ENCODE measurements at regions not wholly inside any gene's neighbourhood (a gene's known extent, or its start where the extent isn't known, plus 50 kb on each side); places are given as distances from the start of the nearest gene placed in this dataset.

GRCh38 chr7:85815526-85815925, 628.7 kb upstream of the SEMA3D start:
- Histone ChIP-seq H3K36me3 (ENCODE audit: control insufficient read depth in 4 of 4, insufficient read depth in 4 of 4, low read length in 4 of 4) (no peaks in the 10 kb centered on the region), H3K9ac (ENCODE audit: insufficient read depth in 1 of 2, low read length in 2 of 2) (no peak overlapping the region), H3K4me3 (no peak overlapping the region), H3K27me3 (ENCODE audit: control insufficient read depth in 3 of 3, insufficient read depth in 3 of 3, low read length in 2 of 3) (no peaks in the 10 kb centered on the region), H3K4me1 (ENCODE audit: control insufficient read depth in 5 of 5, insufficient read depth in 5 of 5, low read length in 5 of 5) (peaks cover 0 to 6% (median 0%) of the 10 kb centered on the region in 5 donors), H3K9me3 (ENCODE audit: control insufficient read depth in 4 of 4, insufficient read depth in 3 of 4, low read length in 3 of 4) (no peaks in the 10 kb centered on the region), H3K27ac (ENCODE audit: low read depth in 1 of 2, low read length in 1 of 2) (no peak overlapping the region)
- ATAC-seq (ENCODE audit: insufficient read depth, low FRiP score), result no peak
- peak in 1 of 3 donors; percentile 41 for DNase-seq
- TF ChIP-seq, protein P1, sequence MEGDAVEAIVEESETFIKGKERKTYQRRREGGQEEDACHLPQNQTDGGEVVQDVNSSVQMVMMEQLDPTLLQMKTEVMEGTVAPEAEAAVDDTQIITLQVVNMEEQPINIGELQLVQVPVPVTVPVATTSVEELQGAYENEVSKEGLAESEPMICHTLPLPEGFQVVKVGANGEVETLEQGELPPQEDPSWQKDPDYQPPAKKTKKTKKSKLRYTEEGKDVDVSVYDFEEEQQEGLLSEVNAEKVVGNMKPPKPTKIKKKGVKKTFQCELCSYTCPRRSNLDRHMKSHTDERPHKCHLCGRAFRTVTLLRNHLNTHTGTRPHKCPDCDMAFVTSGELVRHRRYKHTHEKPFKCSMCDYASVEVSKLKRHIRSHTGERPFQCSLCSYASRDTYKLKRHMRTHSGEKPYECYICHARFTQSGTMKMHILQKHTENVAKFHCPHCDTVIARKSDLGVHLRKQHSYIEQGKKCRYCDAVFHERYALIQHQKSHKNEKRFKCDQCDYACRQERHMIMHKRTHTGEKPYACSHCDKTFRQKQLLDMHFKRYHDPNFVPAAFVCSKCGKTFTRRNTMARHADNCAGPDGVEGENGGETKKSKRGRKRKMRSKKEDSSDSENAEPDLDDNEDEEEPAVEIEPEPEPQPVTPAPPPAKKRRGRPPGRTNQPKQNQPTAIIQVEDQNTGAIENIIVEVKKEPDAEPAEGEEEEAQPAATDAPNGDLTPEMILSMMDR (IDR thresholded peaks at IDR 0.05; ENCODE audit: control extremely low read depth, extremely low read depth), result no peak

DNA sequence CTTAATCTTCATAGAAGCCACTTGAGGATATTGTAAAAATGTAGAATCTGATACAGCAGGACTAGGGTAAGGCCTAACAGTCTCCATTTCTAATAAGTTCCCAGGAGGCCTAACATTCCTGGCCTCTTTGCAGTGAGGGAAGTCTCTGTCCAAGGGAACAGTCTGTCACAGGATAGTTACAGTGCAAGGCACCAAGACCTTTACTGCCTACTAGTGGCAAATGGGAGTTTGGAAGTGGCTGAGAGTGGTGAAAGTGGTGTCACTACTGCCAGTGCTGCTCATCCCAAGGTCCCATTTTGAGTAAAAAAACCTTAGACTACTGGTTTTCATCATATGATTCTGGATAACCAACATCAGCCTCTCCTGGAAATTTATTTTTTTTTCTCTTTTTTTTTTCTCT, 619.5 kb upstream of the SEMA3D start:
- H3K27ac ChIP-seq (ENCODE audit: low read depth in 1 of 2, low read length in 1 of 2), result no peak overlapping the region
- peaks cover 0 to 3% (median 0%) of the 10 kb centered on the region in 5 donors for H3K4me1 ChIP-seq (ENCODE audit: control insufficient read depth in 5 of 5, insufficient read depth in 5 of 5, low read length in 5 of 5)
- H3K9ac ChIP-seq (ENCODE audit: insufficient read depth in 1 of 2, low read length in 2 of 2), result no peak overlapping the region
- ATAC-seq (ENCODE audit: insufficient read depth, low FRiP score), result no peak
- H3K4me3 ChIP-seq, result no peak overlapping the region
- H3K36me3 ChIP-seq (ENCODE audit: control insufficient read depth in 4 of 4, insufficient read depth in 4 of 4, low read length in 4 of 4), result no peaks in the 10 kb centered on the region
- no peaks in the 10 kb centered on the region for H3K9me3 ChIP-seq (ENCODE audit: control insufficient read depth in 4 of 4, insufficient read depth in 3 of 4, low read length in 3 of 4)
- TF ChIP-seq, protein P1 (IDR thresholded peaks at IDR 0.05; ENCODE audit: control extremely low read depth, extremely low read depth), result no peak
- DNase-seq, result no peak
- H3K27me3 ChIP-seq (ENCODE audit: control insufficient read depth in 3 of 3, insufficient read depth in 3 of 3, low read length in 2 of 3), result no peaks in the 10 kb centered on the region

- Histone ChIP-seq H3K9me3 (ENCODE audit: control insufficient read depth in 4 of 4, insufficient read depth in 3 of 4, low read length in 3 of 4) (no peaks in the 10 kb centered on the region), H3K4me3 (no peak overlapping the region), H3K4me1 (ENCODE audit: control insufficient read depth in 5 of 5, insufficient read depth in 5 of 5, low read length in 5 of 5) (peaks cover 0 to 3% (median 0%) of the 10 kb centered on the region in 5 donors), H3K27me3 (ENCODE audit: control insufficient read depth in 3 of 3, insufficient read depth in 3 of 3, low read length in 2 of 3) (no peaks in the 10 kb centered on the region), H3K9ac (ENCODE audit: insufficient read depth in 1 of 2, low read length in 2 of 2) (no peak overlapping the region), H3K27ac (ENCODE audit: low read depth in 1 of 2, low read length in 1 of 2) (no peak overlapping the region), H3K36me3 (ENCODE audit: control insufficient read depth in 4 of 4, insufficient read depth in 4 of 4, low read length in 4 of 4) (no peaks in the 10 kb centered on the region)
- TF ChIP-seq, protein P1 (IDR thresholded peaks at IDR 0.05; ENCODE audit: control extremely low read depth, extremely low read depth), result no peak
- DNase-seq, result peak in 2 of 3 donors; percentile 43 to 75
- ATAC-seq (ENCODE audit: insufficient read depth, low FRiP score), result no peak
Observed at GRCh38 chr7:85805656-85806055, 618.8 kb upstream of the SEMA3D start.

DNA sequence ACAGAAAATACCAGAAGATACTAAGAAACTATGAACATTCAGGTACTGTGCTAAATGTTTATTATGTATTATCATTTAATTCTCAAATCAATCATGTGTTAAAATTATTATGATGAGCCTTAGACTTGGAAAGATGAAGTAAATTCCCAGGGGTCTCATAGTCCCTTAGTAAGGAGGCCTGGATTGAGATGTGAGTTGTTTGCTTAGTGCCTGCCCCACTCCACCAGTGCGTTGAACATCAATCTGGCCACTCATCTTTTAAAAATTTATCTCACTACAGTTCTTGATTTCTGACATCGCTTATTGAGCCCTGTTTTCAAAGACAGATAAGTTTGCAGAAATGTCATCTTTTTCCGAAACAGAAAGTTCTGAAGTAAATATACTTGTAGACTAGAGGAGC, 618.4 kb upstream of the SEMA3D start:
- peaks cover 0 to 3% (median 0%) of the 10 kb centered on the region in 5 donors for H3K4me1 ChIP-seq (ENCODE audit: control insufficient read depth in 5 of 5, insufficient read depth in 5 of 5, low read length in 5 of 5)
- no peak for ATAC-seq (ENCODE audit: insufficient read depth, low FRiP score)
- H3K27ac ChIP-seq (ENCODE audit: low read depth in 1 of 2, low read length in 1 of 2), result no peak overlapping the region
- 85 to 88% methylated on average over 3 of the region's 3 CpGs for WGBS, 2 donors
- peak in 1 of 3 donors; percentile 9 for DNase-seq
- H3K4me3 ChIP-seq, result no peak overlapping the region
- no peak overlapping the region for H3K9ac ChIP-seq (ENCODE audit: insufficient read depth in 1 of 2, low read length in 2 of 2)
- no peaks in the 10 kb centered on the region for H3K27me3 ChIP-seq (ENCODE audit: control insufficient read depth in 3 of 3, insufficient read depth in 3 of 3, low read length in 2 of 3)
- H3K36me3 ChIP-seq (ENCODE audit: control insufficient read depth in 4 of 4, insufficient read depth in 4 of 4, low read length in 4 of 4), result no peaks in the 10 kb centered on the region
- TF ChIP-seq, protein P1 (IDR thresholded peaks at IDR 0.05; ENCODE audit: control extremely low read depth, extremely low read depth), result no peak
- H3K9me3 ChIP-seq (ENCODE audit: control insufficient read depth in 4 of 4, insufficient read depth in 3 of 4, low read length in 3 of 4), result no peaks in the 10 kb centered on the region
